Stomach (tissue), 8 donors: ENCODE measurements at regions not wholly inside any gene's neighbourhood (a gene's known extent, or its start where the extent isn't known, plus 50 kb on each side); places are given as distances from the start of the nearest gene placed in this dataset.

Source experiments
- DNase-seq, 2 donors: peaks; one replicate each; pipeline versions ENCODE4 v3.0.0 to v3.0.0-alpha.2; 2013 to 2019
- H3K27ac ChIP-seq, 5 donors: fragments of 200-600 bp in 4 of 5; sonication (generic) in 4 of 5; one replicate each; pipeline ENCODE4 v1.5.1; 2013 to 2019; ENCODE audit warnings: mild to moderate bottlenecking in 1 of 5, moderate library complexity in 1 of 5
- H3K27me3 ChIP-seq, 3 donors: fragments of 200-600 bp; sonication (generic); one replicate each; pipeline ENCODE4 v1.5.1; 2017 to 2019; ENCODE audit warnings: mixed run types in 1 of 3
- H3K36me3 ChIP-seq, 4 donors: fragments of 200-600 bp; sonication (generic); 1 replicate in 3 of 4; 2 replicates in 1 of 4; pipeline ENCODE4 v1.5.1; 2016 to 2019
- H3K4me1 ChIP-seq, 4 donors: fragments of 200-600 bp; sonication (generic); one replicate each; pipeline ENCODE4 v1.5.1; 2016 to 2019
- H3K4me3 ChIP-seq, 4 donors: fragments of 200-600 bp; sonication (generic) in 3 of 4; one replicate each; pipeline ENCODE4 v1.5.1; 2016 to 2019; ENCODE audit warnings: mild to moderate bottlenecking in 1 of 4
- H3K9me3 ChIP-seq, 4 donors: fragments of 200-600 bp; sonication (generic); one replicate each; pipeline ENCODE4 v1.5.1; 2016 to 2019
- EP300 ChIP-seq: sonication (generic); formaldehyde crosslinking; IDR thresholded peaks from one replicate; pipeline ENCODE4 v1.6.1; 2017; ENCODE audit warnings: antibody characterized with exemption
- POLR2A ChIP-seq, 4 donors: fragments of 450-650 bp; IDR thresholded peaks; one replicate each; pipeline ENCODE4 v1.6.1; 2016; ENCODE audit warnings: antibody characterized with exemption in 4 of 4, control low read depth in 2 of 4, mild to moderate bottlenecking in 1 of 4, moderate library complexity in 1 of 4
- POLR2AphosphoS5 ChIP-seq, 3 donors: sonication (generic); formaldehyde crosslinking; IDR thresholded peaks; one replicate each; pipeline ENCODE4 v1.6.1; 2016; ENCODE audit warnings: antibody characterized with exemption in 3 of 3
- WGBS, 5 donors: extraction: QIAGEN DNeasy Blood & Tissue Kit in 3 of 5; methylation state at CpG; one replicate each; pipeline versions ENCODE4 v1.1.5 to v1.1.7; 2013 to 2018; 5-methylcytosine and 5-hydroxymethylcytosine counted together
- intact Hi-C: fragments of 100-400 bp; cut with DNase I; formaldehyde crosslinking; loops from one replicate; pipeline ENCODE4 v1.15.1; 2023; ENCODE audit warnings: low total_unique reads
- TF ChIP-seq, protein P1 (sequence below), 7 experiments: fragments of 450-650 bp in 4 of 7; fragments of 200-600 bp in 3 of 7; sonication (generic) in 3 of 7; IDR thresholded peaks; one replicate each; pipeline ENCODE4 v1.5.1; 2016 to 2019; ENCODE audit warnings: antibody characterized with exemption in 7 of 7, control low read depth in 2 of 7, mild to moderate bottlenecking in 1 of 7
- donor health status: healthy with polysubstance abuse.
- donor health status: Bipolar disorder and iron deficiency.
- donor health status: healthy.

DNA sequence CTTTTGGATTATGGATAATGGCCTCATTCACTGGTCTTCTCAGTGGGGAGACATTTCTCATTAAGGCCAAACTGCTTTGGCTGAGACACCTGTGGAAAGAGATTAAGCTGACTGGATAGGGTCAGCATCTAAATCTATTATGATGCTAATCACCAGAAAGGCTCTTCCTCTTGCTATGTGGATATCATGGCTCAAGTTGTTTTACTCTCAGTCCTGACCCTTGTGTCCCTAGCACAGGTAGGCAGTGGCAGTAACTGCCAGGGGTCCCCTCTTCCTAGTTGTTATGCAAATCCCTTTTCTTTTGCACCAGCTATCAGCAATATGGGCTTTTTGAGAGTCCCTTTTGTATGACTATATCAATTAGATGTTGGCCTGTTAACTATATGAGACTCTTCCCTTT is 335.7 kb upstream of the PLET1 start:
- Histone ChIP-seq H3K36me3 (no peaks in the 10 kb centered on the region), H3K4me3 (no peak overlapping the region), H3K4me1 (no peaks in the 10 kb centered on the region), H3K27ac (no peak overlapping the region), H3K27me3 (no peaks in the 10 kb centered on the region), H3K9me3 (no peaks in the 10 kb centered on the region)
- DNase-seq: no peak
- intact Hi-C loops: no loop called here
- TF ChIP-seq POLR2AphosphoS5 (IDR thresholded peaks at IDR 0.05): no peak
- no peak for TF ChIP-seq POLR2A (IDR thresholded peaks at IDR 0.05)
- TF ChIP-seq EP300: no peak
- TF ChIP-seq, protein P1, sequence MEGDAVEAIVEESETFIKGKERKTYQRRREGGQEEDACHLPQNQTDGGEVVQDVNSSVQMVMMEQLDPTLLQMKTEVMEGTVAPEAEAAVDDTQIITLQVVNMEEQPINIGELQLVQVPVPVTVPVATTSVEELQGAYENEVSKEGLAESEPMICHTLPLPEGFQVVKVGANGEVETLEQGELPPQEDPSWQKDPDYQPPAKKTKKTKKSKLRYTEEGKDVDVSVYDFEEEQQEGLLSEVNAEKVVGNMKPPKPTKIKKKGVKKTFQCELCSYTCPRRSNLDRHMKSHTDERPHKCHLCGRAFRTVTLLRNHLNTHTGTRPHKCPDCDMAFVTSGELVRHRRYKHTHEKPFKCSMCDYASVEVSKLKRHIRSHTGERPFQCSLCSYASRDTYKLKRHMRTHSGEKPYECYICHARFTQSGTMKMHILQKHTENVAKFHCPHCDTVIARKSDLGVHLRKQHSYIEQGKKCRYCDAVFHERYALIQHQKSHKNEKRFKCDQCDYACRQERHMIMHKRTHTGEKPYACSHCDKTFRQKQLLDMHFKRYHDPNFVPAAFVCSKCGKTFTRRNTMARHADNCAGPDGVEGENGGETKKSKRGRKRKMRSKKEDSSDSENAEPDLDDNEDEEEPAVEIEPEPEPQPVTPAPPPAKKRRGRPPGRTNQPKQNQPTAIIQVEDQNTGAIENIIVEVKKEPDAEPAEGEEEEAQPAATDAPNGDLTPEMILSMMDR (IDR thresholded peaks at IDR 0.05): no peak

DNA sequence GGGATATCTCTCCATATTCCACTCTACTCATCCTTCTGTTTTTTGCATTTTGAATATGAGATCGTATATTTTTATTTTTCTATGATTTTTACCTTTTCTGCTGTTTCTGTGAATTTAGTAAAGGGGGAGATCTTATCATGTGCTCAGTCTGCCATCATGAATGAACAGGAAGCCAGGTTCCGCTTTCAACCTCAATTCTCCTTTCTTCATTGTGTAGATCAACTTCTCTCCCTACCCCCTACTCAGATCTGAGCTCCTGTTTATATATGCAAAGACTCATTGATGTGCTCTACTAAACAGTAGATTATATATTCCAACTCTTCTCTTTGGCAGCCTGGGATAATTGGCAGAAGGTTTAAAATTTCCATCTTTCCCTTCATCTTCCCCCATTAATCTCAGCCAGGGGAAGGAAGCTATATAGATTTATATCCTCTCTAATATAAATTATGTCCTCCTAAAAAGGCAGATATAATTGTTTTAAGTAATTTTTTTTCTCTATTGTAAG is 336.7 kb upstream of the PLET1 start:
- TF ChIP-seq, protein P1 (IDR thresholded peaks at IDR 0.05): no peak
- no peak for TF ChIP-seq POLR2A (IDR thresholded peaks at IDR 0.05)
- TF ChIP-seq POLR2AphosphoS5 (IDR thresholded peaks at IDR 0.05): no peak
- no peak for TF ChIP-seq EP300
- Histone ChIP-seq H3K27ac (no peak overlapping the region), H3K27me3 (no peaks in the 10 kb centered on the region), H3K9me3 (no peaks in the 10 kb centered on the region), H3K4me3 (no peak overlapping the region), H3K36me3 (no peaks in the 10 kb centered on the region), H3K4me1 (no peaks in the 10 kb centered on the region)
- WGBS, 5 donors: 84 to 94% (median 88%) methylated on average over 2 of the region's 2 CpGs
- intact Hi-C loops: no loop called here
- no peak for DNase-seq

- Histone ChIP-seq H3K27ac (no peak overlapping the region), H3K4me1 (no peaks in the 10 kb centered on the region), H3K9me3 (no peaks in the 10 kb centered on the region), H3K4me3 (no peak overlapping the region), H3K36me3 (no peaks in the 10 kb centered on the region), H3K27me3 (no peaks in the 10 kb centered on the region)
- TF ChIP-seq, protein P1 (IDR thresholded peaks at IDR 0.05): no peak
- no peak for TF ChIP-seq POLR2A (IDR thresholded peaks at IDR 0.05)
- no peak for TF ChIP-seq EP300
- no peak for TF ChIP-seq POLR2AphosphoS5 (IDR thresholded peaks at IDR 0.05)
- no peak for DNase-seq
- intact Hi-C loops: no loop called here
These were observed 338.6 kb upstream of the PLET1 start for GRCh38 chr11:112599265-112599664.

GRCh38 chr11:112599856-112600533 is 339.3 kb upstream of the PLET1 start:
- Histone ChIP-seq H3K4me1 (no peaks in the 10 kb centered on the region), H3K36me3 (no peaks in the 10 kb centered on the region), H3K27me3 (no peaks in the 10 kb centered on the region), H3K4me3 (no peak overlapping the region), H3K27ac (no peak overlapping the region), H3K9me3 (no peaks in the 10 kb centered on the region)
- TF ChIP-seq, protein P1 (IDR thresholded peaks at IDR 0.05): no peak
- DNase-seq: no peak
- 73 to 78% (median 74%) methylated on average over 5 of the region's 5 CpGs for WGBS, 5 donors
- intact Hi-C loops: no loop called here
